22Rv1 (cell line): ENCODE measurements at regions not wholly inside any gene's neighbourhood (a gene's known extent, or its start where the extent isn't known, plus 50 kb on each side); places are given as distances from the start of the nearest gene placed in this dataset.

Source experiments
- ZFX ChIP-seq: fragments of 450-650 bp; IDR thresholded peaks from 2 replicates; pipeline ENCODE4 v1.6.1; 2017; ENCODE audit warnings: antibody characterized with exemption, borderline replicate concordance
- TF ChIP-seq, protein P1 (sequence below): fragments of 450-650 bp; IDR thresholded peaks from 2 replicates; pipeline ENCODE4 v1.5.1; 2017; ENCODE audit warnings: mild to moderate bottlenecking

DNA sequence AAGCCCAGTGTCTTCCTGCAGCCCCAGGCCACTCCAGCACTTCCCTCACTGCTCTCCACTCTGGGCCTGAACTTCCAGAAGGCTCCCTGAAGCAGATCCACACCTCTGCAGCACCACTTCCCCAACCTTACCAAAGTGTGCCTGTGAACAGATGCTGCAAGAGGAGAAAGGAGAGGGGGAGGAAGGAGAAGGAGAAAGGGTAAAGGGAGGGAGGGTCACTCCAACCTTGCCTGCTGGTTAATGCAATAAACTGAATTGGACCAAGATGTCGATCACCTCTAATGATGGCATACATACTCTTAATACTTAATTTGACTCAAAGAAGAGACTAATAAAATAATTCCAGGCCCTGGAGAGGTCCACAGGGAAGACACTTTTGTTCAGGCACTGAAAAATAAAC, 77.2 kb upstream of the RAI14 start:
- TF ChIP-seq, protein P1, sequence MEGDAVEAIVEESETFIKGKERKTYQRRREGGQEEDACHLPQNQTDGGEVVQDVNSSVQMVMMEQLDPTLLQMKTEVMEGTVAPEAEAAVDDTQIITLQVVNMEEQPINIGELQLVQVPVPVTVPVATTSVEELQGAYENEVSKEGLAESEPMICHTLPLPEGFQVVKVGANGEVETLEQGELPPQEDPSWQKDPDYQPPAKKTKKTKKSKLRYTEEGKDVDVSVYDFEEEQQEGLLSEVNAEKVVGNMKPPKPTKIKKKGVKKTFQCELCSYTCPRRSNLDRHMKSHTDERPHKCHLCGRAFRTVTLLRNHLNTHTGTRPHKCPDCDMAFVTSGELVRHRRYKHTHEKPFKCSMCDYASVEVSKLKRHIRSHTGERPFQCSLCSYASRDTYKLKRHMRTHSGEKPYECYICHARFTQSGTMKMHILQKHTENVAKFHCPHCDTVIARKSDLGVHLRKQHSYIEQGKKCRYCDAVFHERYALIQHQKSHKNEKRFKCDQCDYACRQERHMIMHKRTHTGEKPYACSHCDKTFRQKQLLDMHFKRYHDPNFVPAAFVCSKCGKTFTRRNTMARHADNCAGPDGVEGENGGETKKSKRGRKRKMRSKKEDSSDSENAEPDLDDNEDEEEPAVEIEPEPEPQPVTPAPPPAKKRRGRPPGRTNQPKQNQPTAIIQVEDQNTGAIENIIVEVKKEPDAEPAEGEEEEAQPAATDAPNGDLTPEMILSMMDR: no peak
- no peak for TF ChIP-seq ZFX
